Nephron progenitor cell (in vitro differentiated cells): ENCODE measurements at regions not wholly inside any gene's neighbourhood (a gene's known extent, or its start where the extent isn't known, plus 50 kb on each side); places are given as distances from the start of the nearest gene placed in this dataset.

Source experiments
- DNase-seq: peaks from one replicate; pipeline ENCODE4 v3.0.0; 2021
- H3K27ac Mint-ChIP-seq: 2 replicates; pipeline ENCODE4 v1.8.0; 2021; ENCODE audit warnings: mild to moderate bottlenecking, moderate library complexity, mixed read lengths
- H3K27me3 Mint-ChIP-seq: 2 replicates; pipeline ENCODE4 v1.8.0; 2021; ENCODE audit warnings: mild to moderate bottlenecking, low read depth, mixed read lengths; ENCODE audit not compliant: poor library complexity
- H3K36me3 Mint-ChIP-seq: 2 replicates; pipeline ENCODE4 v1.8.0; 2021; ENCODE audit warnings: low read depth, mixed read lengths
- H3K4me1 Mint-ChIP-seq: 2 replicates; pipeline ENCODE4 v1.8.0; 2021; ENCODE audit warnings: mixed read lengths
- H3K4me3 Mint-ChIP-seq: 2 replicates; pipeline ENCODE4 v1.8.0; 2021; ENCODE audit warnings: mild to moderate bottlenecking, moderate library complexity, mixed read lengths
- H3K9me3 Mint-ChIP-seq: 2 replicates; pipeline ENCODE4 v1.8.0; 2021; ENCODE audit warnings: mild to moderate bottlenecking, moderate library complexity, mixed read lengths
- TF ChIP-seq, protein P1 (sequence below): fragments of 200-600 bp; sonication (generic); IDR thresholded peaks from 2 replicates; pipeline ENCODE4 v1.5.0; 2021; ENCODE audit warnings: antibody characterized with exemption

- TF ChIP-seq, protein P1, sequence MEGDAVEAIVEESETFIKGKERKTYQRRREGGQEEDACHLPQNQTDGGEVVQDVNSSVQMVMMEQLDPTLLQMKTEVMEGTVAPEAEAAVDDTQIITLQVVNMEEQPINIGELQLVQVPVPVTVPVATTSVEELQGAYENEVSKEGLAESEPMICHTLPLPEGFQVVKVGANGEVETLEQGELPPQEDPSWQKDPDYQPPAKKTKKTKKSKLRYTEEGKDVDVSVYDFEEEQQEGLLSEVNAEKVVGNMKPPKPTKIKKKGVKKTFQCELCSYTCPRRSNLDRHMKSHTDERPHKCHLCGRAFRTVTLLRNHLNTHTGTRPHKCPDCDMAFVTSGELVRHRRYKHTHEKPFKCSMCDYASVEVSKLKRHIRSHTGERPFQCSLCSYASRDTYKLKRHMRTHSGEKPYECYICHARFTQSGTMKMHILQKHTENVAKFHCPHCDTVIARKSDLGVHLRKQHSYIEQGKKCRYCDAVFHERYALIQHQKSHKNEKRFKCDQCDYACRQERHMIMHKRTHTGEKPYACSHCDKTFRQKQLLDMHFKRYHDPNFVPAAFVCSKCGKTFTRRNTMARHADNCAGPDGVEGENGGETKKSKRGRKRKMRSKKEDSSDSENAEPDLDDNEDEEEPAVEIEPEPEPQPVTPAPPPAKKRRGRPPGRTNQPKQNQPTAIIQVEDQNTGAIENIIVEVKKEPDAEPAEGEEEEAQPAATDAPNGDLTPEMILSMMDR: no peak
- peaks cover 8% of the 10 kb centered on the region for H3K9me3 Mint-ChIP-seq
- no peak overlapping the region for H3K27ac Mint-ChIP-seq
- peaks cover 15% of the 10 kb centered on the region for H3K4me1 Mint-ChIP-seq
- DNase-seq: no peak
- peaks cover 24% of the 10 kb centered on the region for H3K27me3 Mint-ChIP-seq
- no peaks in the 10 kb centered on the region for H3K36me3 Mint-ChIP-seq
- no peak overlapping the region for H3K4me3 Mint-ChIP-seq
These were observed 167.6 kb downstream of the NDUFA10 start for GRCh38 chr2:239857591-239857990.

DNA sequence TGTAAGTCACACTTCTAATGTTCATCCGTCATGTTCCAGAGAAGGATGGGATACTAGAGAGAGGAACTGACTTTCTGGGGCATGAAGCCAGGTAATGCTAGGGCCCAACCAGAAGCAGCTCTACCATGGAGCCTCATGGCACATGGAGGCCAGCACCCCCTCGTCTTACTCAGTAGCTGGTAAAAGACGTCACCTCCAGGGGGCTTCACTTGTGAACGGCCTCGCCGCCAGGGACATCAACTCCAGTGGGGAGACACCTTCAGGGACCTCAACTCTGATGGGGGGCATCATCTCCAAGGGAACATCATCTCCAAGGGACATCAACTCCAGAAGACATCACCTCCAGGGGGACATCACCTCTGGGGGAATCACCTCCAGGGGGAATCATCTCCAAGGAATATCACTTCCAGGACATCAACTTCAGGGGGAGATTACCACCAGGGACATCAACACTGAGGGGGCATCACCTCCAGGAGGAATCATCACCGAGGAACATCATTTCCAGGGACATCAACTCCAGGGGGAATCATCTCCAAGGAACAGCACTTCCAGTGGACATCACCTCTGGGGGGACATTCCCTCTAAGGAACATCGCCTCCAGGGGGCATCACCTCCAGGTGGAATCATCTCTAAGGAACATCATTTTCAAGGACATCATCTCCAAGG lies 168.4 kb downstream of the NDUFA10 start:
- TF ChIP-seq, protein P1: no peak
- H3K27ac Mint-ChIP-seq: no peak overlapping the region
- peaks cover 8% of the 10 kb centered on the region for H3K9me3 Mint-ChIP-seq
- DNase-seq: no peak
- H3K4me1 Mint-ChIP-seq: peaks cover 15% of the 10 kb centered on the region
- no peaks in the 10 kb centered on the region for H3K36me3 Mint-ChIP-seq
- no peak overlapping the region for H3K4me3 Mint-ChIP-seq
- peaks cover 24% of the 10 kb centered on the region for H3K27me3 Mint-ChIP-seq

DNA sequence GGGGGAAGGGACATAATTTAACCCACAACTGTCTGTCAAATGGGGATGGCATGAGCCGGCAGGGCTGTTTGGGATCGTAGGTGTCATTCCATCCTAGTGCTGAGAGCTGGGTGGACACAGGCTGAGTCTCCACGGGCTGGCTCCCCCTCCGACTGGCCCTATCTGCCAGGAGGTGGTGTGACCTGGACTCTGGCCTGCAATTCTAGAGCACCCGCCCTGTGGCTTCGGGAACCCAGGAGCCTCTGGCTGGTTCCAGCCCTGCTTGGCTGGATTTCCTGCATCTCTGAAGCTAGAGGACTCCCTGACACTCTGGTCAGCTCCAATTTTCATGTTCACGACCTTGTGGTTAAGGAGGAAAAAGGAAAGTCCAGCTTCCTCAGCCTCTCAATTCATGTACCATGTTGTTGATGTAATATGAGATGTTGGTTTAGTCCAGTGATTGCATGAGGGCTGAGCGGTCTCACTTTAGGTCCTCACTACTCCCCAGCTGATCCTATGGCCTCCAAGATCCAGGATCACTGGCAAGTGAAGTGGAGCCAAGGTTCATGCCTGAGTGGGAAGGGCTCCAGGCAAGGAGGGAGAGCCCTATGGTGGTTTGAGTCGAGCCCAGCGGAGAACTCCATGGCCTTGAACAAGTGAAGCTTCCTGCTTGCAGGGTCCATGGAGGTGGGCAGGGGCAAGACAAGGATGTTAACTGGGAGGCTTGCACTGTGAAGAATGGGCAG lies 169.1 kb downstream of the NDUFA10 start:
- Mint-ChIP-seq H3K36me3 (no peaks in the 10 kb centered on the region), H3K4me1 (peaks cover 15% of the 10 kb centered on the region), H3K4me3 (no peak overlapping the region), H3K27ac (no peak overlapping the region), H3K9me3 (peaks cover 16% of the 10 kb centered on the region), H3K27me3 (peaks cover 24% of the 10 kb centered on the region)
- no peak for DNase-seq
- TF ChIP-seq, protein P1: no peak

DNA sequence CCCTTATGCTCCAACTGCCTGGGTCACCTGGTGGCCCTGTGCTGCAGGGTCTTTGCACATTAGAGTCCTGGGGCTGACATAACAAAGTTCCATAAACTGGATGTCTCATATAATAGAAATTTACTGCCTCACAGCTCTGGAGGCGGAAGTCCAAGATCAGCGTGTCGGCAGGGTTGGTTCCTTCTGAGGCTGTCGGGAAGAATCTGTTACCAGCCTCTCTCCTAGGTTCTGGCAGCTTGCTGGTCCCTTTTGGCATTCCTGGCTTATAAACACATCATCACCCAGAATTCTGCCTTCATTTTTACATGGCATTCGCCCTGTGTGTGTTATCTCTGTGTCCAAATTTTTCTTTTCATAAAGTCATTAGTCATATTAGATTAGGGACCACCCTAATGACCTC lies 170.5 kb downstream of the NDUFA10 start:
- H3K4me1 Mint-ChIP-seq: peaks cover 15% of the 10 kb centered on the region
- peaks cover 14% of the 10 kb centered on the region for H3K27me3 Mint-ChIP-seq

GRCh38 chr2:239853706-239854327 lies 171.3 kb downstream of the NDUFA10 start:
- no peak overlapping the region for H3K4me3 Mint-ChIP-seq
- peaks cover 14% of the 10 kb centered on the region for H3K27me3 Mint-ChIP-seq
- no peak for DNase-seq
- H3K36me3 Mint-ChIP-seq: no peaks in the 10 kb centered on the region
- TF ChIP-seq, protein P1: no peak
- peaks cover 36% of the 10 kb centered on the region for H3K9me3 Mint-ChIP-seq
- H3K4me1 Mint-ChIP-seq: peaks cover 15% of the 10 kb centered on the region
- no peak overlapping the region for H3K27ac Mint-ChIP-seq

More for the DNA sequence above, 170.5 kb downstream of the NDUFA10 start:
- no peak overlapping the region for H3K4me3 Mint-ChIP-seq
- no peak for DNase-seq
- TF ChIP-seq, protein P1: no peak
- peaks cover 28% of the 10 kb centered on the region for H3K9me3 Mint-ChIP-seq
- H3K27ac Mint-ChIP-seq: no peak overlapping the region
- no peaks in the 10 kb centered on the region for H3K36me3 Mint-ChIP-seq
